Endothelial cell of umbilical vein (primary cell): ENCODE measurements at regions not wholly inside any gene's neighbourhood (a gene's known extent, or its start where the extent isn't known, plus 50 kb on each side); places are given as distances from the start of the nearest gene placed in this dataset.

Experiments
- BruUV-seq: library from RNA; stranded (reverse); fragments of 400-500 nt; replicated peaks from 2 replicates; lab custom pipeline; 2021; lab: Mats Ljungman, UMichigan
- CTCF ChIA-PET: fragments of 300-600, 350-600 bp; sonication (Branson Sonifier 250); formaldehyde crosslinking; loops from one replicate; lab custom pipeline; 2021; ENCODE audit warnings: antibody characterized with exemption, inconsistent platforms; lab: Charles Lee
- POLR2A ChIA-PET: fragments of 300-600, 350-600 bp; sonication (Branson Sonifier 250); formaldehyde crosslinking; loops from one replicate; lab custom pipeline; 2021; ENCODE audit warnings: antibody characterized with exemption, inconsistent platforms; lab: Charles Lee
- DNase-seq: peaks from one replicate; pipeline ENCODE4 v3.0.0-alpha.2; 2011; ENCODE audit warnings: low read depth, low spot score
- FAIRE-seq: peaks from 2 replicates; lab custom pipeline; 2011; peaks lifted over from hg19 to GRCh38; lab: Jason Lieb, UNC
- H2AFZ ChIP-seq: 2 replicates; pipeline ENCODE4 v1.6.0; 2012; ENCODE audit warnings: low read depth, low read length, control low read depth, inconsistent platforms
- H3K27ac ChIP-seq: 2 replicates; pipeline ENCODE4 v1.5.1; 2011; ENCODE audit warnings: low read depth, mild to moderate bottlenecking, control low read depth, low read length, moderate library complexity; ENCODE audit not compliant: insufficient read depth
- H3K27me3 ChIP-seq, 2 experiments: 2 replicates each; pipeline versions ENCODE4 v1.6.0 to v1.6.1; 2011; ENCODE audit warnings: low read length in 2 of 2, mixed read lengths in 1 of 2; ENCODE audit not compliant: control insufficient read depth in 2 of 2, insufficient read depth in 2 of 2
- H3K36me3 ChIP-seq, 2 experiments: 2 replicates in 1 of 2; 3 replicates in 1 of 2; pipeline ENCODE4 v1.5.1; 2011; ENCODE audit warnings: low read length in 2 of 2, mild to moderate bottlenecking in 1 of 2, moderate library complexity in 1 of 2; ENCODE audit not compliant: control insufficient read depth in 2 of 2, insufficient read depth in 2 of 2; ENCODE audit errors: extremely low read depth in 1 of 2
- H3K4me1 ChIP-seq: 3 replicates; pipeline ENCODE4 v1.5.1; 2011; ENCODE audit warnings: mild to moderate bottlenecking, low read length; ENCODE audit not compliant: control insufficient read depth, insufficient read depth; ENCODE audit errors: extremely low read depth
- H3K4me2 ChIP-seq: 2 replicates; pipeline ENCODE4 v1.6.1; 2011; ENCODE audit warnings: low read length, control low read depth, mixed read lengths; ENCODE audit not compliant: insufficient read depth
- H3K4me3 ChIP-seq, 3 experiments: fragments of 200-600 bp in 1 of 3; sonication (generic), shearing (Covaris generic) in 1 of 3; replicated peaks in 1 of 3; 2 replicates each; pipeline ENCODE4 v1.5.1; 2011 to 2016; ENCODE audit warnings: control low read depth in 3 of 3, low read length in 3 of 3, mild to moderate bottlenecking in 2 of 3, inconsistent platforms in 1 of 3, low read depth in 1 of 3, moderate library complexity in 1 of 3; ENCODE audit not compliant: insufficient read depth in 1 of 3
- H3K79me2 ChIP-seq: 2 replicates; pipeline ENCODE4 v1.6.0; 2012; ENCODE audit warnings: low read length, inconsistent platforms; ENCODE audit not compliant: control insufficient read depth, insufficient read depth
- H3K9ac ChIP-seq: replicated peaks from 2 replicates; pipeline ENCODE3; 2011; ENCODE audit warnings: low read length, control low read depth; ENCODE audit not compliant: insufficient read depth; ENCODE audit errors: extremely low read depth
- H3K9me1 ChIP-seq: replicated peaks from 3 replicates; pipeline ENCODE4 v1.6.0; 2011; ENCODE audit warnings: mild to moderate bottlenecking, low read length; ENCODE audit not compliant: control insufficient read depth, insufficient read depth; ENCODE audit errors: extremely low read depth
- H3K9me3 ChIP-seq: replicated peaks from 2 replicates; pipeline ENCODE4 v1.5.1; 2012; ENCODE audit warnings: low read length, inconsistent platforms; ENCODE audit not compliant: control insufficient read depth, insufficient read depth
- H4K20me1 ChIP-seq: replicated peaks from 2 replicates; pipeline ENCODE3; 2011; ENCODE audit warnings: mild to moderate bottlenecking, low read length; ENCODE audit not compliant: control insufficient read depth, insufficient read depth; ENCODE audit errors: extremely low read depth
- CTCF ChIP-seq, 2 donors: IDR thresholded peaks; 1 replicate in 1 of 2; 2 replicates in 1 of 2; pipeline ENCODE4 v1.5.1; 2011; ENCODE audit warnings: low read length in 2 of 2, mild to moderate bottlenecking in 2 of 2, moderate library complexity in 2 of 2, control low read depth in 1 of 2, inconsistent platforms in 1 of 2, low read depth in 1 of 2; ENCODE audit not compliant: insufficient read depth in 1 of 2; ENCODE audit errors: extremely low read depth in 1 of 2
- EZH2 ChIP-seq: IDR thresholded peaks from 2 replicates; pipeline ENCODE4 v1.6.1; 2012; ENCODE audit warnings: borderline replicate concordance, low read depth, mild to moderate bottlenecking, moderate library complexity, low read length, inconsistent platforms; ENCODE audit not compliant: severe bottlenecking
- FOS ChIP-seq: IDR thresholded peaks from 2 replicates; pipeline ENCODE4 v1.6.1; 2011; ENCODE audit warnings: mild to moderate bottlenecking, low read length, moderate library complexity, borderline replicate concordance; ENCODE audit not compliant: insufficient read depth
- GATA2 ChIP-seq: IDR thresholded peaks from 2 replicates; pipeline ENCODE4 v1.7.0; 2011; ENCODE audit warnings: low read depth, mild to moderate bottlenecking, moderate library complexity, mixed read lengths, low read length; ENCODE audit not compliant: insufficient read length, insufficient read depth
- JUN ChIP-seq: IDR thresholded peaks from 2 replicates; pipeline ENCODE4 v1.6.1; 2011; ENCODE audit warnings: borderline replicate concordance, low read depth; ENCODE audit not compliant: insufficient read length, insufficient read depth
- MAX ChIP-seq: IDR thresholded peaks from 2 replicates; pipeline ENCODE4 v1.6.1; 2011; ENCODE audit not compliant: insufficient read depth, insufficient read length
- MYC ChIP-seq: IDR thresholded peaks from one replicate; pipeline ENCODE4 v1.6.1; 2011; ENCODE audit warnings: mild to moderate bottlenecking, low read depth, low read length
- POLR2A ChIP-seq: IDR thresholded peaks from 2 replicates; pipeline ENCODE4 v1.6.1; 2012; ENCODE audit warnings: low read depth, mild to moderate bottlenecking, control low read depth, low read length
- POLR2AphosphoS5 ChIP-seq: IDR thresholded peaks from 2 replicates; pipeline ENCODE4 v1.6.1; 2012; ENCODE audit warnings: low read depth, mild to moderate bottlenecking, control low read depth, low read length, moderate library complexity; ENCODE audit not compliant: insufficient read depth
- dilution Hi-C: fragments of 300-500 bp; cut with MboI; formaldehyde crosslinking; loops from one replicate; pipeline ENCODE4 v1.15.0; 2019; ENCODE audit warnings: low sequenced_read_pairs; ENCODE audit not compliant: extremely low pct_ligation_motif_present
- intact Hi-C: fragments of 100-400 bp; cut with micrococcal nuclease; formaldehyde crosslinking; loops from one replicate; pipeline ENCODE4 v1.10.0; 2022

- intact Hi-C loops (no loop called here), dilution Hi-C loops (no loop called here)
- BruUV-seq: no TSS peak
- TF ChIP-seq EZH2 (no peak), FOS (no peak), POLR2A (no peak), CTCF (IDR thresholded peaks at IDR 0.05; ENCODE audit: extremely low read depth in 1 of 2, insufficient read depth in 1 of 2, low read depth in 1 of 2, low read length in 2 of 2) (no peak), GATA2 (no peak), MAX (no peak), MYC (no peak), JUN (no peak), POLR2AphosphoS5 (no peak)
- Histone ChIP-seq H3K36me3 (no peaks in the 10 kb centered on the region), H2AFZ (no peak overlapping the region), H3K4me1 (peaks cover 4% of the 10 kb centered on the region), H3K4me2 (no peak overlapping the region), H3K9ac (no peak overlapping the region), H3K27me3 (peaks cover 9 to 11% of the 10 kb centered on the region in 2 experiments), H3K79me2 (no peaks in the 10 kb centered on the region), H4K20me1 (no peaks in the 10 kb centered on the region), H3K9me3 (no peaks in the 10 kb centered on the region), H3K27ac (no peak overlapping the region), H3K9me1 (no peaks in the 10 kb centered on the region), H3K4me3 (no peak overlapping the region)
- ChIA-PET CTCF (no interaction called here), POLR2A (no interaction called here)
- DNase-seq (no peak), FAIRE-seq (no peak)
Measured at GRCh38 chr7:132650498-132650897, 74.2 kb upstream of the PLXNA4 start.
